H1 (cell line): ENCODE measurements at regions not wholly inside any gene's neighbourhood (a gene's known extent, or its start where the extent isn't known, plus 50 kb on each side); places are given as distances from the start of the nearest gene placed in this dataset.

Experiments
- GTF2F1 ChIP-seq: IDR thresholded peaks from 2 replicates; pipeline ENCODE4 v1.6.1; 2012; ENCODE audit warnings: low read depth, low read length, improper control_type of control experiment, borderline replicate concordance
- TF ChIP-seq, protein P1 (sequence below): fragments of 300-600 bp; sonication (generic); IDR thresholded peaks from 2 replicates; pipeline ENCODE4 v1.7.1; 2012; ENCODE audit warnings: low read length, moderate library complexity, mild to moderate bottlenecking, inconsistent platforms; ENCODE audit not compliant: insufficient replicate concordance
- TF ChIP-seq, protein P2 (sequence below): IDR thresholded peaks from 2 replicates; pipeline ENCODE4 v1.6.1; 2012; ENCODE audit warnings: inconsistent platforms

- TF ChIP-seq, protein P1, sequence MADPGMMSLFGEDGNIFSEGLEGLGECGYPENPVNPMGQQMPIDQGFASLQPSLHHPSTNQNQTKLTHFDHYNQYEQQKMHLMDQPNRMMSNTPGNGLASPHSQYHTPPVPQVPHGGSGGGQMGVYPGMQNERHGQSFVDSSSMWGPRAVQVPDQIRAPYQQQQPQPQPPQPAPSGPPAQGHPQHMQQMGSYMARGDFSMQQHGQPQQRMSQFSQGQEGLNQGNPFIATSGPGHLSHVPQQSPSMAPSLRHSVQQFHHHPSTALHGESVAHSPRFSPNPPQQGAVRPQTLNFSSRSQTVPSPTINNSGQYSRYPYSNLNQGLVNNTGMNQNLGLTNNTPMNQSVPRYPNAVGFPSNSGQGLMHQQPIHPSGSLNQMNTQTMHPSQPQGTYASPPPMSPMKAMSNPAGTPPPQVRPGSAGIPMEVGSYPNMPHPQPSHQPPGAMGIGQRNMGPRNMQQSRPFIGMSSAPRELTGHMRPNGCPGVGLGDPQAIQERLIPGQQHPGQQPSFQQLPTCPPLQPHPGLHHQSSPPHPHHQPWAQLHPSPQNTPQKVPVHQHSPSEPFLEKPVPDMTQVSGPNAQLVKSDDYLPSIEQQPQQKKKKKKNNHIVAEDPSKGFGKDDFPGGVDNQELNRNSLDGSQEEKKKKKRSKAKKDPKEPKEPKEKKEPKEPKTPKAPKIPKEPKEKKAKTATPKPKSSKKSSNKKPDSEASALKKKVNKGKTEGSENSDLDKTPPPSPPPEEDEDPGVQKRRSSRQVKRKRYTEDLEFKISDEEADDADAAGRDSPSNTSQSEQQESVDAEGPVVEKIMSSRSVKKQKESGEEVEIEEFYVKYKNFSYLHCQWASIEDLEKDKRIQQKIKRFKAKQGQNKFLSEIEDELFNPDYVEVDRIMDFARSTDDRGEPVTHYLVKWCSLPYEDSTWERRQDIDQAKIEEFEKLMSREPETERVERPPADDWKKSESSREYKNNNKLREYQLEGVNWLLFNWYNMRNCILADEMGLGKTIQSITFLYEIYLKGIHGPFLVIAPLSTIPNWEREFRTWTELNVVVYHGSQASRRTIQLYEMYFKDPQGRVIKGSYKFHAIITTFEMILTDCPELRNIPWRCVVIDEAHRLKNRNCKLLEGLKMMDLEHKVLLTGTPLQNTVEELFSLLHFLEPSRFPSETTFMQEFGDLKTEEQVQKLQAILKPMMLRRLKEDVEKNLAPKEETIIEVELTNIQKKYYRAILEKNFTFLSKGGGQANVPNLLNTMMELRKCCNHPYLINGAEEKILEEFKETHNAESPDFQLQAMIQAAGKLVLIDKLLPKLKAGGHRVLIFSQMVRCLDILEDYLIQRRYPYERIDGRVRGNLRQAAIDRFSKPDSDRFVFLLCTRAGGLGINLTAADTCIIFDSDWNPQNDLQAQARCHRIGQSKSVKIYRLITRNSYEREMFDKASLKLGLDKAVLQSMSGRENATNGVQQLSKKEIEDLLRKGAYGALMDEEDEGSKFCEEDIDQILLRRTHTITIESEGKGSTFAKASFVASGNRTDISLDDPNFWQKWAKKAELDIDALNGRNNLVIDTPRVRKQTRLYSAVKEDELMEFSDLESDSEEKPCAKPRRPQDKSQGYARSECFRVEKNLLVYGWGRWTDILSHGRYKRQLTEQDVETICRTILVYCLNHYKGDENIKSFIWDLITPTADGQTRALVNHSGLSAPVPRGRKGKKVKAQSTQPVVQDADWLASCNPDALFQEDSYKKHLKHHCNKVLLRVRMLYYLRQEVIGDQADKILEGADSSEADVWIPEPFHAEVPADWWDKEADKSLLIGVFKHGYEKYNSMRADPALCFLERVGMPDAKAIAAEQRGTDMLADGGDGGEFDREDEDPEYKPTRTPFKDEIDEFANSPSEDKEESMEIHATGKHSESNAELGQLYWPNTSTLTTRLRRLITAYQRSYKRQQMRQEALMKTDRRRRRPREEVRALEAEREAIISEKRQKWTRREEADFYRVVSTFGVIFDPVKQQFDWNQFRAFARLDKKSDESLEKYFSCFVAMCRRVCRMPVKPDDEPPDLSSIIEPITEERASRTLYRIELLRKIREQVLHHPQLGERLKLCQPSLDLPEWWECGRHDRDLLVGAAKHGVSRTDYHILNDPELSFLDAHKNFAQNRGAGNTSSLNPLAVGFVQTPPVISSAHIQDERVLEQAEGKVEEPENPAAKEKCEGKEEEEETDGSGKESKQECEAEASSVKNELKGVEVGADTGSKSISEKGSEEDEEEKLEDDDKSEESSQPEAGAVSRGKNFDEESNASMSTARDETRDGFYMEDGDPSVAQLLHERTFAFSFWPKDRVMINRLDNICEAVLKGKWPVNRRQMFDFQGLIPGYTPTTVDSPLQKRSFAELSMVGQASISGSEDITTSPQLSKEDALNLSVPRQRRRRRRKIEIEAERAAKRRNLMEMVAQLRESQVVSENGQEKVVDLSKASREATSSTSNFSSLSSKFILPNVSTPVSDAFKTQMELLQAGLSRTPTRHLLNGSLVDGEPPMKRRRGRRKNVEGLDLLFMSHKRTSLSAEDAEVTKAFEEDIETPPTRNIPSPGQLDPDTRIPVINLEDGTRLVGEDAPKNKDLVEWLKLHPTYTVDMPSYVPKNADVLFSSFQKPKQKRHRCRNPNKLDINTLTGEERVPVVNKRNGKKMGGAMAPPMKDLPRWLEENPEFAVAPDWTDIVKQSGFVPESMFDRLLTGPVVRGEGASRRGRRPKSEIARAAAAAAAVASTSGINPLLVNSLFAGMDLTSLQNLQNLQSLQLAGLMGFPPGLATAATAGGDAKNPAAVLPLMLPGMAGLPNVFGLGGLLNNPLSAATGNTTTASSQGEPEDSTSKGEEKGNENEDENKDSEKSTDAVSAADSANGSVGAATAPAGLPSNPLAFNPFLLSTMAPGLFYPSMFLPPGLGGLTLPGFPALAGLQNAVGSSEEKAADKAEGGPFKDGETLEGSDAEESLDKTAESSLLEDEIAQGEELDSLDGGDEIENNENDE, result no peak
- no peak for TF ChIP-seq GTF2F1
- TF ChIP-seq, protein P2, sequence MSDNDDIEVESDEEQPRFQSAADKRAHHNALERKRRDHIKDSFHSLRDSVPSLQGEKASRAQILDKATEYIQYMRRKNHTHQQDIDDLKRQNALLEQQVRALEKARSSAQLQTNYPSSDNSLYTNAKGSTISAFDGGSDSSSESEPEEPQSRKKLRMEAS, result no peak
Observed at GRCh38 chr4:132114885-132115284, 1034.2 kb upstream of the PCDH10 start (continued).
